T47D (cell line): ENCODE measurements at regions not wholly inside any gene's neighbourhood (a gene's known extent, or its start where the extent isn't known, plus 50 kb on each side); places are given as distances from the start of the nearest gene placed in this dataset.

Experiments
- DNase-seq, 2 experiments: peaks; one replicate each; pipeline versions ENCODE4 v3.0.0 to v3.0.0-alpha.2; 2011 to 2012; ENCODE audit warnings: low read depth in 1 of 2, low spot score in 1 of 2
- JUND ChIP-seq: IDR thresholded peaks from 2 replicates; pipeline ENCODE4 v1.6.1; 2012; ENCODE audit warnings: low read depth
- in situ Hi-C: cut with HindIII; loops from 2 replicates; pipeline ENCODE4 v1.10.0; 2016; ENCODE audit warnings: low sequenced_read_pairs, low pct_unique_long_range_greater_than_20kb

- DNase-seq, result no peak
- in situ Hi-C loops, result no loop called here
Measured at GRCh38 chr7:136555933-136556332, 312.5 kb upstream of the CHRM2 start.

GRCh38 chr7:136551618-136552017 lies 316.8 kb upstream of the CHRM2 start:
- no peak for DNase-seq
- TF ChIP-seq JUND, result no peak
- in situ Hi-C loops, result no loop called here

More at GRCh38 chr7:136555933-136556332, 312.5 kb upstream of the CHRM2 start:
- no peak for TF ChIP-seq JUND

- in situ Hi-C loops, result no loop called here
- DNase-seq, result no peak
- no peak for TF ChIP-seq JUND
Measured at GRCh38 chr7:136549756-136550155, 318.7 kb upstream of the CHRM2 start.

- in situ Hi-C loops, result no loop called here
- no peak for DNase-seq
- no peak for TF ChIP-seq JUND
Measured at GRCh38 chr7:136533732-136534131, 334.7 kb upstream of the CHRM2 start.

- in situ Hi-C loops, result no loop called here
- DNase-seq, result no peak
- TF ChIP-seq JUND, result no peak
Measured at GRCh38 chr7:136530831-136531230, 337.6 kb upstream of the CHRM2 start.

- no peak for TF ChIP-seq JUND
- in situ Hi-C loops, result no loop called here
- DNase-seq, result no peak
Measured at GRCh38 chr7:136528329-136528728, 340.1 kb upstream of the CHRM2 start.

- DNase-seq, result no peak
- in situ Hi-C loops, result no loop called here
- TF ChIP-seq JUND, result no peak
Measured at GRCh38 chr7:136527554-136527953, 340.9 kb upstream of the CHRM2 start.

GRCh38 chr7:136526408-136527105 lies 341.9 kb upstream of the CHRM2 start:
- no peak for DNase-seq
- TF ChIP-seq JUND, result no peak
- in situ Hi-C loops, result no loop called here

- no peak for TF ChIP-seq JUND
- in situ Hi-C loops, result no loop called here
- DNase-seq, result no peak
Measured at GRCh38 chr7:136523571-136523970, 344.9 kb upstream of the CHRM2 start.

GRCh38 chr7:136517971-136518370 lies 350.5 kb upstream of the CHRM2 start:
- in situ Hi-C loops, result no loop called here
- TF ChIP-seq JUND, result no peak
- DNase-seq, result no peak

GRCh38 chr7:136514776-136515175 lies 353.7 kb upstream of the CHRM2 start:
- no peak for DNase-seq
- no peak for TF ChIP-seq JUND
- in situ Hi-C loops, result no loop called here

GRCh38 chr7:136513744-136514143 lies 354.7 kb upstream of the CHRM2 start:
- no peak for TF ChIP-seq JUND
- in situ Hi-C loops, result no loop called here
- no peak for DNase-seq

- no peak for DNase-seq
- no peak for TF ChIP-seq JUND
- in situ Hi-C loops, result no loop called here
Measured at GRCh38 chr7:136509466-136509865, 359.0 kb upstream of the CHRM2 start.

GRCh38 chr7:136502162-136502561 lies 366.3 kb upstream of the CHRM2 start:
- DNase-seq, result no peak
- TF ChIP-seq JUND, result no peak
- in situ Hi-C loops, result no loop called here
